Endothelial cell of umbilical vein (primary cell): ENCODE measurements at regions not wholly inside any gene's neighbourhood (a gene's known extent, or its start where the extent isn't known, plus 50 kb on each side); places are given as distances from the start of the nearest gene placed in this dataset.

Source experiments
- BruUV-seq: library from RNA; stranded (reverse); fragments of 400-500 nt; replicated peaks from 2 replicates; lab custom pipeline; 2021; lab: Mats Ljungman, UMichigan
- CTCF ChIA-PET: fragments of 300-600, 350-600 bp; sonication (Branson Sonifier 250); formaldehyde crosslinking; loops from one replicate; lab custom pipeline; 2021; ENCODE audit warnings: antibody characterized with exemption, inconsistent platforms; lab: Charles Lee
- POLR2A ChIA-PET: fragments of 300-600, 350-600 bp; sonication (Branson Sonifier 250); formaldehyde crosslinking; loops from one replicate; lab custom pipeline; 2021; ENCODE audit warnings: antibody characterized with exemption, inconsistent platforms; lab: Charles Lee
- DNase-seq: peaks from one replicate; pipeline ENCODE4 v3.0.0-alpha.2; 2011; ENCODE audit warnings: low read depth, low spot score
- FAIRE-seq: peaks from 2 replicates; lab custom pipeline; 2011; peaks lifted over from hg19 to GRCh38; lab: Jason Lieb, UNC
- H2AFZ ChIP-seq: 2 replicates; pipeline ENCODE4 v1.6.0; 2012; ENCODE audit warnings: low read depth, low read length, control low read depth, inconsistent platforms
- H3K27ac ChIP-seq: 2 replicates; pipeline ENCODE4 v1.5.1; 2011; ENCODE audit warnings: low read depth, mild to moderate bottlenecking, control low read depth, low read length, moderate library complexity; ENCODE audit not compliant: insufficient read depth
- H3K27me3 ChIP-seq, 2 experiments: 2 replicates each; pipeline versions ENCODE4 v1.6.0 to v1.6.1; 2011; ENCODE audit warnings: low read length in 2 of 2, mixed read lengths in 1 of 2; ENCODE audit not compliant: control insufficient read depth in 2 of 2, insufficient read depth in 2 of 2
- H3K36me3 ChIP-seq, 2 experiments: 2 replicates in 1 of 2; 3 replicates in 1 of 2; pipeline ENCODE4 v1.5.1; 2011; ENCODE audit warnings: low read length in 2 of 2, mild to moderate bottlenecking in 1 of 2, moderate library complexity in 1 of 2; ENCODE audit not compliant: control insufficient read depth in 2 of 2, insufficient read depth in 2 of 2; ENCODE audit errors: extremely low read depth in 1 of 2
- H3K4me1 ChIP-seq: 3 replicates; pipeline ENCODE4 v1.5.1; 2011; ENCODE audit warnings: mild to moderate bottlenecking, low read length; ENCODE audit not compliant: control insufficient read depth, insufficient read depth; ENCODE audit errors: extremely low read depth
- H3K4me2 ChIP-seq: 2 replicates; pipeline ENCODE4 v1.6.1; 2011; ENCODE audit warnings: low read length, control low read depth, mixed read lengths; ENCODE audit not compliant: insufficient read depth
- H3K4me3 ChIP-seq, 3 experiments: fragments of 200-600 bp in 1 of 3; sonication (generic), shearing (Covaris generic) in 1 of 3; replicated peaks in 1 of 3; 2 replicates each; pipeline ENCODE4 v1.5.1; 2011 to 2016; ENCODE audit warnings: control low read depth in 3 of 3, low read length in 3 of 3, mild to moderate bottlenecking in 2 of 3, inconsistent platforms in 1 of 3, low read depth in 1 of 3, moderate library complexity in 1 of 3; ENCODE audit not compliant: insufficient read depth in 1 of 3
- H3K79me2 ChIP-seq: 2 replicates; pipeline ENCODE4 v1.6.0; 2012; ENCODE audit warnings: low read length, inconsistent platforms; ENCODE audit not compliant: control insufficient read depth, insufficient read depth
- H3K9ac ChIP-seq: replicated peaks from 2 replicates; pipeline ENCODE3; 2011; ENCODE audit warnings: low read length, control low read depth; ENCODE audit not compliant: insufficient read depth; ENCODE audit errors: extremely low read depth
- H3K9me1 ChIP-seq: replicated peaks from 3 replicates; pipeline ENCODE4 v1.6.0; 2011; ENCODE audit warnings: mild to moderate bottlenecking, low read length; ENCODE audit not compliant: control insufficient read depth, insufficient read depth; ENCODE audit errors: extremely low read depth
- H3K9me3 ChIP-seq: replicated peaks from 2 replicates; pipeline ENCODE4 v1.5.1; 2012; ENCODE audit warnings: low read length, inconsistent platforms; ENCODE audit not compliant: control insufficient read depth, insufficient read depth
- H4K20me1 ChIP-seq: replicated peaks from 2 replicates; pipeline ENCODE3; 2011; ENCODE audit warnings: mild to moderate bottlenecking, low read length; ENCODE audit not compliant: control insufficient read depth, insufficient read depth; ENCODE audit errors: extremely low read depth
- CTCF ChIP-seq, 2 donors: IDR thresholded peaks; 1 replicate in 1 of 2; 2 replicates in 1 of 2; pipeline ENCODE4 v1.5.1; 2011; ENCODE audit warnings: low read length in 2 of 2, mild to moderate bottlenecking in 2 of 2, moderate library complexity in 2 of 2, control low read depth in 1 of 2, inconsistent platforms in 1 of 2, low read depth in 1 of 2; ENCODE audit not compliant: insufficient read depth in 1 of 2; ENCODE audit errors: extremely low read depth in 1 of 2
- EZH2 ChIP-seq: IDR thresholded peaks from 2 replicates; pipeline ENCODE4 v1.6.1; 2012; ENCODE audit warnings: borderline replicate concordance, low read depth, mild to moderate bottlenecking, moderate library complexity, low read length, inconsistent platforms; ENCODE audit not compliant: severe bottlenecking
- FOS ChIP-seq: IDR thresholded peaks from 2 replicates; pipeline ENCODE4 v1.6.1; 2011; ENCODE audit warnings: mild to moderate bottlenecking, low read length, moderate library complexity, borderline replicate concordance; ENCODE audit not compliant: insufficient read depth
- MAX ChIP-seq: IDR thresholded peaks from 2 replicates; pipeline ENCODE4 v1.6.1; 2011; ENCODE audit not compliant: insufficient read depth, insufficient read length
- MYC ChIP-seq: IDR thresholded peaks from one replicate; pipeline ENCODE4 v1.6.1; 2011; ENCODE audit warnings: mild to moderate bottlenecking, low read depth, low read length
- POLR2A ChIP-seq: IDR thresholded peaks from 2 replicates; pipeline ENCODE4 v1.6.1; 2012; ENCODE audit warnings: low read depth, mild to moderate bottlenecking, control low read depth, low read length
- POLR2AphosphoS5 ChIP-seq: IDR thresholded peaks from 2 replicates; pipeline ENCODE4 v1.6.1; 2012; ENCODE audit warnings: low read depth, mild to moderate bottlenecking, control low read depth, low read length, moderate library complexity; ENCODE audit not compliant: insufficient read depth
- dilution Hi-C: fragments of 300-500 bp; cut with MboI; formaldehyde crosslinking; loops from one replicate; pipeline ENCODE4 v1.15.0; 2019; ENCODE audit warnings: low sequenced_read_pairs; ENCODE audit not compliant: extremely low pct_ligation_motif_present
- intact Hi-C: fragments of 100-400 bp; cut with micrococcal nuclease; formaldehyde crosslinking; loops from one replicate; pipeline ENCODE4 v1.10.0; 2022

DNA sequence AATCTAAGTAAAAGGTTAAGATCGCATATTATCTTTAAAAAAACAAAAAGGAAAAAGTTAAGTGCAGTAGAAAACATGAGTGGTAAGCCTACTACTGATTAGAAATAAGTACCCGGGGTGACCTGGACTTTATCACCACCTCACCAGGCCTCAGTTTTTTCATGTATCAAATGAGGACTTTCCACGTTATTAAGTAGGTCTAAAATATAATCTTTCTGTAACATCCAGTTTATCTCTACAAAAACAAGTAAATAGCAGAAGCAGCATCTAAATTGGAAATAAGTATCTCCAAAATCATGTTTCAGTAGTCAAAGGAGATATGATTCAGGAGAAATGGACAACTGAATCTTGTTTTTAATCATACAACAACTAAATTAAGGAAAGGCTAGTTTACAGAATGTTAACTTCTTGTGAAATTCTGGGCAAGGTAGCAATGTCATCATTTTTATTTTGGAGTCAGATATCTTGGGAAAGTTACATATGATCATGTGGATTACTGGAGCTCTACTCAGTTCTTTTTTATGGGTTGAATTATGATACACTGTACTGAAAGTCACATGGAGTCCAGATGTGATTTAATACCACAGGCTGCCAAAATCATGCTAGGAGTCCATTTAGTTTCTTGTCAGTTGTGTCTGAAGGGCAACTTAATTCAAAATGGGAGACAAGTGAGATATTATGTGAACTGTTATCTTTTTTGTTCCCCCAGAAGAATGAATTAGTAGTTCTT, 114.7 kb upstream of the PRL start:
- dilution Hi-C loops (no loop called here), intact Hi-C loops (no loop called here)
- no TSS peak for BruUV-seq
- Histone ChIP-seq H3K9me1 (no peaks in the 10 kb centered on the region), H3K9me3 (no peaks in the 10 kb centered on the region), H3K9ac (no peak overlapping the region), H4K20me1 (no peaks in the 10 kb centered on the region), H3K36me3 (no peaks in the 10 kb centered on the region), H3K79me2 (no peaks in the 10 kb centered on the region), H3K4me2 (no peak overlapping the region), H3K4me3 (no peak overlapping the region), H3K27me3 (no peaks in the 10 kb centered on the region), H3K27ac (no peak overlapping the region), H2AFZ (no peak overlapping the region), H3K4me1 (no peaks in the 10 kb centered on the region)
- POLR2A ChIA-PET, result no interaction called here
- TF ChIP-seq POLR2A (no peak), MYC (no peak), CTCF (IDR thresholded peaks at IDR 0.05; ENCODE audit: extremely low read depth in 1 of 2, insufficient read depth in 1 of 2, low read depth in 1 of 2, low read length in 2 of 2) (no peak), EZH2 (no peak), FOS (no peak), MAX (no peak), POLR2AphosphoS5 (no peak)
- FAIRE-seq (no peak), DNase-seq (no peak)
- CTCF ChIA-PET, result no interaction called here
